ENCODE measurements at regions not wholly inside any gene's neighbourhood (a gene's known extent, or its start where the extent isn't known, plus 50 kb on each side); places are given as distances from the start of the nearest gene placed in this dataset.

DNA sequence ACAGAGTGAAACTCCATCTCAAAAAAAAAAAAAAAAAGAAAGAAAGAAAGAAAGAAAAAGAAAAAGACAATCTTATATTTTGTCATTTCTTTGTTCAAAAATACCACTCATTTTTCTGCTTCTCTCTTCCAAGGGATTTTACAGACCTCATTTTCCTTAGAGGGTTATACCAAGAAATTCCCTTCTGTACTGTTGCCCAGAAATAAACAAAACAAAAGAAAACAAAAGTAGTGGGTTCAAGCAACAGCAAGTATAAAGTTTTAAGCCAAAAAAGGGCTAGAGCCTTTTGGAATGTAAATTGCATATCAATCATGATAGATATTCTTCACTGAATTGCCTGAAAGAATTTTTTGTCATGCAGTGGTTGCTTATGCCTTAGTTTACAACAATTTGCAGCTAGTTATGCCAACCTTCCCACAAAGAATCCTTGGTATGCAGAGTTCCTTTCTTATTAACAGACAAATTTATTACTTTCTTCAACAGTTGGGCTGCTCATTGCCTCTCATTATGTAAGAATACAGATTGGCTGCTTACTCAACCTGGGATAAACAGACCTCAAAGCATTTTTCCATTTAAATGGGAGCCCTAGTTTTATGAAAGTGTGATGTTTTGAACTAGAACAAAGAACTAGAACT, 129.1 kb upstream of the PPFIA2 start:
- no peaks in the 10 kb centered on the region for H3K27me3 ChIP-seq (replicated peaks)
- in situ Hi-C loops (cut with HindIII; ENCODE audit: low pct_ligation_motif_present, low sequenced_read_pairs): no loop called here
- H3K4me3 ChIP-seq (ENCODE audit: low read depth, low read length): no peak overlapping the region
- H3K27ac ChIP-seq: no peak overlapping the region
- TF ChIP-seq, protein P1, sequence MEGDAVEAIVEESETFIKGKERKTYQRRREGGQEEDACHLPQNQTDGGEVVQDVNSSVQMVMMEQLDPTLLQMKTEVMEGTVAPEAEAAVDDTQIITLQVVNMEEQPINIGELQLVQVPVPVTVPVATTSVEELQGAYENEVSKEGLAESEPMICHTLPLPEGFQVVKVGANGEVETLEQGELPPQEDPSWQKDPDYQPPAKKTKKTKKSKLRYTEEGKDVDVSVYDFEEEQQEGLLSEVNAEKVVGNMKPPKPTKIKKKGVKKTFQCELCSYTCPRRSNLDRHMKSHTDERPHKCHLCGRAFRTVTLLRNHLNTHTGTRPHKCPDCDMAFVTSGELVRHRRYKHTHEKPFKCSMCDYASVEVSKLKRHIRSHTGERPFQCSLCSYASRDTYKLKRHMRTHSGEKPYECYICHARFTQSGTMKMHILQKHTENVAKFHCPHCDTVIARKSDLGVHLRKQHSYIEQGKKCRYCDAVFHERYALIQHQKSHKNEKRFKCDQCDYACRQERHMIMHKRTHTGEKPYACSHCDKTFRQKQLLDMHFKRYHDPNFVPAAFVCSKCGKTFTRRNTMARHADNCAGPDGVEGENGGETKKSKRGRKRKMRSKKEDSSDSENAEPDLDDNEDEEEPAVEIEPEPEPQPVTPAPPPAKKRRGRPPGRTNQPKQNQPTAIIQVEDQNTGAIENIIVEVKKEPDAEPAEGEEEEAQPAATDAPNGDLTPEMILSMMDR (IDR thresholded peaks at IDR 0.05; ENCODE audit: low read depth, low read length, missing control alignments): no peak
- H3K36me3 ChIP-seq (replicated peaks): no peaks in the 10 kb centered on the region
- no peak for DNase-seq

DNA sequence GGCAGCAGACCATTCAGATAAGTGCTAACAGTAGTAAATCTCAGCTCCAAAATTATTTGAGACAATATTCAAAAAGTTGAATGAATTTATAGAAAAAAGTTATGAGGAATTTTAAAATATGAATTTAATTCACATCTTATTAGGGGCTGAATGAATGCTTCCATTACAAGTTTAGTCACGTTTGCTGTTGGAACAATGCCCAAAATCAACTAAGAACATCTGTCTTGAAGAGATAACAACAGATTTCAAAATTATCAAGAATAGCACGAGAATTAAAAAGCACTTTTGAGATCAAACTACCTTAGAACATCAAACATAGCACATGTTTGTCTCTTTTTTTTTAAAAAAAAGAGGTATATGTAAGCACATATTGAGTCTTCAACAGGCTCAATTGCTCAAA, 115.4 kb upstream of the PPFIA2 start:
- Histone ChIP-seq H3K4me3 (ENCODE audit: low read depth, low read length) (no peak overlapping the region), H3K36me3 (replicated peaks) (no peaks in the 10 kb centered on the region), H3K27ac (no peak overlapping the region), H3K27me3 (replicated peaks) (no peaks in the 10 kb centered on the region)
- in situ Hi-C loops (cut with HindIII; ENCODE audit: low pct_ligation_motif_present, low sequenced_read_pairs): no loop called here
- TF ChIP-seq, protein P1 (IDR thresholded peaks at IDR 0.05; ENCODE audit: low read depth, low read length, missing control alignments): no peak
- DNase-seq: no peak

DNA sequence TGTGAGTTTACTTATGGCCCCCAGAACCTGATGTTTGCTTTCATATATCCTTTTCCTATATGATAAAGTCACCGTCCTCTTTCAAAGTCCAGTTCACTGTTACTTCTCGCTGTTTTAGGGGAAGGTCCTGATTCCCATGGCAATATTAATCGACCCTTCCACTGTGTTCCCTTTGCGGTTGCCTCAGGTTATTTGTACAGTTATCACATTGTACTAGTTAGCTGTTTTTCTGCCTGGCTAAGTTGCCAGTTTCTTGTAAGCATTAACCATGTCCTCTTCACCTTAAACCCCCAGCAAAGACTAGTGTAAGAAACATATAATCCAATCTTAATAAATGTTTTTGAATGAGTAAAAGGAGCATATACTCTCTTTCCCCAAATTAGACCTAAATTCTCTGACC, 115.0 kb upstream of the PPFIA2 start:
- Histone ChIP-seq H3K27ac (no peak overlapping the region), H3K4me3 (ENCODE audit: low read depth, low read length) (no peak overlapping the region), H3K36me3 (replicated peaks) (no peaks in the 10 kb centered on the region), H3K27me3 (replicated peaks) (no peaks in the 10 kb centered on the region)
- DNase-seq: no peak
- TF ChIP-seq, protein P1 (IDR thresholded peaks at IDR 0.05; ENCODE audit: low read depth, low read length, missing control alignments): no peak
- in situ Hi-C loops (cut with HindIII; ENCODE audit: low pct_ligation_motif_present, low sequenced_read_pairs): no loop called here

DNA sequence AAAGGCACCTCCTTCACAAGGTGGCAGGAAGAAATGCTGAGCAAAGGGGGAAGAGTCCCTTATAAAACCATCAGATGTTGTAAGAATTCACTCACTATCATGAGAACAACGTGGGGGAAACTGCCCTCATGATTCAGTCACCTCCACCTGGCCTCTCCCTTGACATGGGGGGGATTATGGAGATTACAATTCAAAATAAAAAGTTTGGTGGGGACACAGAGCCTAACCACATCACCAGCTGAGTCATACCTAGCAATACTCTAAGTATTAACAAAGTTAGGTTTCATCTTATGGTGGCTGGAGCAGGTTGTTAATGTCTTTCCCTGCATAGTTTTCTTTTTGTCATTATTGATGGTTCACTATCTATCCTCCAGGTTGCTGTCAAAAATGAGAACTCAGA, 113.2 kb upstream of the PPFIA2 start:
- DNase-seq: no peak
- no peak overlapping the region for H3K4me3 ChIP-seq (ENCODE audit: low read depth, low read length)
- no peaks in the 10 kb centered on the region for H3K36me3 ChIP-seq (replicated peaks)
- H3K27me3 ChIP-seq (replicated peaks): no peaks in the 10 kb centered on the region
- H3K27ac ChIP-seq: no peak overlapping the region
- TF ChIP-seq, protein P1 (IDR thresholded peaks at IDR 0.05; ENCODE audit: low read depth, low read length, missing control alignments): no peak
- in situ Hi-C loops (cut with HindIII; ENCODE audit: low pct_ligation_motif_present, low sequenced_read_pairs): no loop called here

DNA sequence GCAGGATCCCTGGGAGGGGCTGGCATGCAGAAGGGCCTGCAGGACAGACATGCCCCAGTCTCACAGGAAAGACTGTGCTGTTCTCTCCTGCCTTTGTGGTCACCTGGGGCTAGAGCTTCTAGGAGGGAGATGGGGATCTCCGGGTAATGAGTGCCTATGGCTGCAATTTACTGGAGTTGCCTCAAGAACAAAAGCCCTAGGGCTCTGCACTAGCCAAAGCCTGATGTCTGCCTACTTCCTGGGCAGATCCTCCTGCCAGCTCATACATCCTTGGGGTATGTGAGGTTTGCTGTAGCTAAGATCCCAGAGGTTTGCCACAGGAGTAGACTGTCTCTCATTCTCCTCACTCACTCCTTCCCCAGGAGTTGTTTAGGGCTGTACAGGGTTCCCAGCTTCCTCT, 106.9 kb upstream of the PPFIA2 start:
- in situ Hi-C loops (cut with HindIII; ENCODE audit: low pct_ligation_motif_present, low sequenced_read_pairs): no loop called here
- TF ChIP-seq, protein P1 (IDR thresholded peaks at IDR 0.05; ENCODE audit: low read depth, low read length, missing control alignments): no peak
- no peaks in the 10 kb centered on the region for H3K36me3 ChIP-seq (replicated peaks)
- H3K27ac ChIP-seq: no peak overlapping the region
- H3K4me3 ChIP-seq (ENCODE audit: low read depth, low read length): no peak overlapping the region
- no peaks in the 10 kb centered on the region for H3K27me3 ChIP-seq (replicated peaks)
- DNase-seq: no peak

DNA sequence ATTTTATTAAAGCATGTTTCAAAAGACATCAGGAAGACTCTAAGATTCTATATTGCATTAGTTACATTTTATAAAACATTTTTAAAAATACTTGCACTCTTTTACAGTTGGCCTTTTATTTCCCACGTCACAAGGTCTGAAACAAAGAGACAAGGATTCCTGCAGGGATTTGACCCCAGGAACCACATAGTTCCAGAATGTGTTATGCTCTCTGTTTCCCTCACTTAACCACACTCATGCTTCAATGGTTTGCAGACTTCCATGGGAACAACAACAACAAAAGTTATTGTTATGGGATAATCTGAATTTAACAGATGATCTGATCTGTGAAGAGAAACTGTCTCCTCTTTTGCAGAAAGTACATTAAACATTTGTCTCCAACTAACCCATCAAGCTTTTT, 104.3 kb upstream of the PPFIA2 start:
- peak overlapping the region; percentile 50 for H3K27ac ChIP-seq
- H3K36me3 ChIP-seq (replicated peaks): no peaks in the 10 kb centered on the region
- DNase-seq: peak; percentile 76
- in situ Hi-C loops (cut with HindIII; ENCODE audit: low pct_ligation_motif_present, low sequenced_read_pairs): no loop called here
- TF ChIP-seq, protein P1 (IDR thresholded peaks at IDR 0.05; ENCODE audit: low read depth, low read length, missing control alignments): no peak
- H3K4me3 ChIP-seq (ENCODE audit: low read depth, low read length): no peak overlapping the region
- no peaks in the 10 kb centered on the region for H3K27me3 ChIP-seq (replicated peaks)
